ENCODE measurements at regions not wholly inside any gene's neighbourhood (a gene's known extent, or its start where the extent isn't known, plus 50 kb on each side); places are given as distances from the start of the nearest gene placed in this dataset.
A peak's percentile ranks its signal among the peaks of the same experiment; 100 is the strongest.

GRCh38 chr4:159445692-159446091, 342.8 kb downstream of the RAPGEF2 start:
- no peak for DNase-seq

- peak; percentile 42 to 60 for DNase-seq
Observed at GRCh38 chr4:159446266-159446976, 343.5 kb downstream of the RAPGEF2 start.

GRCh38 chr4:159447296-159447695, 344.4 kb downstream of the RAPGEF2 start:
- no peak for DNase-seq

GRCh38 chr4:159451006-159451405, 348.1 kb downstream of the RAPGEF2 start:
- DNase-seq = no peak

- no peak for DNase-seq
Observed at GRCh38 chr4:159455675-159456237, 352.9 kb downstream of the RAPGEF2 start.

- DNase-seq = no peak
Observed at GRCh38 chr4:159460371-159460770, 357.5 kb downstream of the RAPGEF2 start.

GRCh38 chr4:159463235-159463634, 360.4 kb downstream of the RAPGEF2 start:
- DNase-seq = no peak

- DNase-seq = no peak
Observed at GRCh38 chr4:159464302-159464701, 361.4 kb downstream of the RAPGEF2 start.

GRCh38 chr4:159476886-159477285, 374.0 kb downstream of the RAPGEF2 start:
- DNase-seq = no peak

- DNase-seq = no peak
Observed at GRCh38 chr4:159480826-159481225, 377.9 kb downstream of the RAPGEF2 start.

- no peak for DNase-seq
Observed at GRCh38 chr4:159481936-159482335, 379.1 kb downstream of the RAPGEF2 start.

- no peak for DNase-seq
Observed at GRCh38 chr4:159483110-159483781, 380.4 kb downstream of the RAPGEF2 start.

- no peak for DNase-seq
Observed at GRCh38 chr4:159483782-159484741, 381.2 kb downstream of the RAPGEF2 start.

GRCh38 chr4:159484864-159485263, 382.0 kb downstream of the RAPGEF2 start:
- DNase-seq = no peak

GRCh38 chr4:159487284-159487747, 384.4 kb downstream of the RAPGEF2 start:
- DNase-seq = peak; percentile 3 to 26

- DNase-seq = no peak
Observed at GRCh38 chr4:159489646-159490045, 386.8 kb downstream of the RAPGEF2 start.

- no peak for DNase-seq
Observed at GRCh38 chr4:159495515-159496236, 392.8 kb downstream of the RAPGEF2 start.

GRCh38 chr4:159496248-159496647, 393.4 kb downstream of the RAPGEF2 start:
- no peak for DNase-seq

- DNase-seq = no peak
Observed at GRCh38 chr4:159497936-159498335, 395.1 kb downstream of the RAPGEF2 start.

- no peak for DNase-seq
Observed at GRCh38 chr4:159498446-159499115, 395.7 kb downstream of the RAPGEF2 start.

- no peak for DNase-seq
Observed at GRCh38 chr4:159500861-159501260, 398.0 kb downstream of the RAPGEF2 start.
